A673 (cell line): ENCODE measurements at regions not wholly inside any gene's neighbourhood (a gene's known extent, or its start where the extent isn't known, plus 50 kb on each side); places are given as distances from the start of the nearest gene placed in this dataset.

Experiments used
- BruUV-seq: library from RNA; stranded (reverse); fragments of 400-500 nt; replicated peaks from 2 replicates; lab custom pipeline; 2021; lab: Mats Ljungman, UMichigan
- CTCF ChIA-PET: fragments of 300-600 bp; sonication (Branson Sonifier 250); formaldehyde crosslinking; loops from one replicate; lab custom pipeline; 2022; ENCODE audit warnings: antibody characterized with exemption; lab: Charles Lee
- POLR2A ChIA-PET: fragments of 300-600 bp; sonication (Branson Sonifier 250); formaldehyde crosslinking; loops from one replicate; lab custom pipeline; 2022; ENCODE audit warnings: antibody characterized with exemption; ENCODE audit not compliant: low non-redundant PET; lab: Charles Lee
- DNase-seq: peaks from one replicate; pipeline ENCODE4 v3.0.0-alpha.2; 2015; ENCODE audit warnings: low spot score
- H3K27ac ChIP-seq: fragments of 200-600 bp; sonication (generic); 2 replicates; pipeline ENCODE4 v1.5.1; 2016; ENCODE audit warnings: mixed run types, low read depth, mild to moderate bottlenecking, mixed read lengths, antibody characterized with exemption, low read length; ENCODE audit not compliant: poor library complexity, severe bottlenecking
- H3K27me3 ChIP-seq: fragments of 200-600 bp; sonication (generic); replicated peaks from 2 replicates; pipeline ENCODE4 v1.6.1; 2017; ENCODE audit warnings: mixed run types, low read depth, mild to moderate bottlenecking, mixed read lengths, antibody characterized with exemption, low read length; ENCODE audit not compliant: insufficient read depth, poor library complexity
- H3K36me3 ChIP-seq: fragments of 200-600 bp; sonication (generic); 2 replicates; pipeline ENCODE4 v1.6.1; 2016; ENCODE audit warnings: mixed run types, mild to moderate bottlenecking, mixed read lengths, antibody characterized with exemption, low read length; ENCODE audit not compliant: insufficient read depth, poor library complexity, severe bottlenecking
- H3K4me1 ChIP-seq: fragments of 200-600 bp; sonication (generic); 2 replicates; pipeline ENCODE4 v1.6.1; 2017; ENCODE audit warnings: mixed run types, mild to moderate bottlenecking, mixed read lengths, antibody characterized with exemption, low read length; ENCODE audit not compliant: insufficient read depth, poor library complexity, severe bottlenecking
- H3K4me3 ChIP-seq: fragments of 200-600 bp; sonication (generic); 2 replicates; pipeline ENCODE4 v1.5.1; 2016; ENCODE audit warnings: low read depth, mixed run types, mild to moderate bottlenecking, mixed read lengths, low read length; ENCODE audit not compliant: poor library complexity, severe bottlenecking
- H3K9me3 ChIP-seq: fragments of 200-600 bp; sonication (generic); 2 replicates; pipeline ENCODE4 v1.6.1; 2016; ENCODE audit warnings: mixed run types, low read depth, mild to moderate bottlenecking, mixed read lengths, antibody characterized with exemption, low read length; ENCODE audit not compliant: poor library complexity, severe bottlenecking
- EZH2 ChIP-seq: fragments of 200-600 bp; sonication (generic); IDR thresholded peaks from 2 replicates; pipeline ENCODE4 v1.6.1; 2017; ENCODE audit warnings: borderline replicate concordance, low read depth, mild to moderate bottlenecking, mixed read lengths, antibody characterized with exemption, low read length; ENCODE audit not compliant: poor library complexity, severe bottlenecking
- intact Hi-C: fragments of 100-400 bp; cut with micrococcal nuclease; formaldehyde crosslinking; loops from one replicate; pipeline ENCODE4 v1.10.0; 2022; ENCODE audit not compliant: unreplicated experiment
- TF ChIP-seq, protein P1 (sequence below): fragments of 300-800, 200-600 bp; sonication (generic); conservative IDR thresholded peaks from 2 replicates; pipeline ENCODE4 v1.5.1; 2017; ENCODE audit warnings: low read depth, mild to moderate bottlenecking, antibody characterized with exemption, low read length, moderate library complexity, mixed read lengths

DNA sequence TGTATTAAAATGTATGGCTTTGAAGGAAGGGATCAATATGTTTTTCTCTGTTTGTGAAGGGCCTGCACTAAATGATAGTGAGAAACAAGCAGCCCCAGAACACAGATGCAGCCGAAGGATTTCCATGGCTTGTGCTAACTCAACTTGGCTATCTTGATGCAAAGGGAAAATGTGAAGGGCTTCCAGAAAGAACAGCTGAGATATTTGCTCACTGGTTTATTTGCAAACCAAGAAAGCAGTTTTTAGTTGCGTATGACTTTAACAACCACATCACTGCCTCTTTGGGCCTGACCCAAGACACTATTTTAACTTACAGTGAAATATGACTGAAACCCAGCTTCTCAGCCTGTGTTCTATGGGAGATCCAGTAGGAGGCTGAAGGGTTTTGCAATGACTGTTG is 369.9 kb downstream of the SETD4 start:
- H3K4me1 ChIP-seq = no peaks in the 10 kb centered on the region
- no peak for DNase-seq
- H3K4me3 ChIP-seq = no peak overlapping the region
- BruUV-seq = no TSS peak
- H3K36me3 ChIP-seq = no peaks in the 10 kb centered on the region
- POLR2A ChIA-PET = no interaction called here
- H3K27ac ChIP-seq = no peak overlapping the region
- intact Hi-C loops = no loop called here
- no peaks in the 10 kb centered on the region for H3K9me3 ChIP-seq
- TF ChIP-seq, protein P1, sequence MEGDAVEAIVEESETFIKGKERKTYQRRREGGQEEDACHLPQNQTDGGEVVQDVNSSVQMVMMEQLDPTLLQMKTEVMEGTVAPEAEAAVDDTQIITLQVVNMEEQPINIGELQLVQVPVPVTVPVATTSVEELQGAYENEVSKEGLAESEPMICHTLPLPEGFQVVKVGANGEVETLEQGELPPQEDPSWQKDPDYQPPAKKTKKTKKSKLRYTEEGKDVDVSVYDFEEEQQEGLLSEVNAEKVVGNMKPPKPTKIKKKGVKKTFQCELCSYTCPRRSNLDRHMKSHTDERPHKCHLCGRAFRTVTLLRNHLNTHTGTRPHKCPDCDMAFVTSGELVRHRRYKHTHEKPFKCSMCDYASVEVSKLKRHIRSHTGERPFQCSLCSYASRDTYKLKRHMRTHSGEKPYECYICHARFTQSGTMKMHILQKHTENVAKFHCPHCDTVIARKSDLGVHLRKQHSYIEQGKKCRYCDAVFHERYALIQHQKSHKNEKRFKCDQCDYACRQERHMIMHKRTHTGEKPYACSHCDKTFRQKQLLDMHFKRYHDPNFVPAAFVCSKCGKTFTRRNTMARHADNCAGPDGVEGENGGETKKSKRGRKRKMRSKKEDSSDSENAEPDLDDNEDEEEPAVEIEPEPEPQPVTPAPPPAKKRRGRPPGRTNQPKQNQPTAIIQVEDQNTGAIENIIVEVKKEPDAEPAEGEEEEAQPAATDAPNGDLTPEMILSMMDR = no peak
- TF ChIP-seq EZH2 = no peak
- peaks cover 51% of the 10 kb centered on the region for H3K27me3 ChIP-seq
- CTCF ChIA-PET = no interaction called here

DNA sequence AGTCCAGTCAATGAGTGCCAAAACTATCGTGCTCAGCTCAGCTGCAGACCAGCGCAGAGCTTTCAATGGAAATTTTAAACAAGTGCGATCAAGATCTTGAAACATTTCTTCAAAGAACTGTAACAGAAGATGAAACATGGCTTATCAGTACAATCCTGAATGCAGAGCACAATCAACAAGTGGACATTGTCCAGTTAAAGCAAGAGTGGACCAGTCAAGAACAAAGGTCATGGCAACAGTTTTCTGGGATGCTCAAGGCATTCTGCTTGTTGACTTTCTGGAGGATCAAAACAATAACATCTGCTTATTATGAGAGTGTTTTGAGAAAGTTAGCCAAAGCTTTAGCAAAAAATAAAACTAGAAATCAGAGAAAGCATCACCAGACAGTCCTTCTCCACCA is 374.2 kb downstream of the SETD4 start:
- Histone ChIP-seq H3K9me3 (no peaks in the 10 kb centered on the region), H3K27me3 (peaks cover 41% of the 10 kb centered on the region), H3K36me3 (no peaks in the 10 kb centered on the region), H3K4me1 (no peaks in the 10 kb centered on the region), H3K27ac (no peak overlapping the region), H3K4me3 (no peak overlapping the region)
- POLR2A ChIA-PET = no interaction called here
- no peak for TF ChIP-seq EZH2
- TF ChIP-seq, protein P1 = no peak
- no TSS peak for BruUV-seq
- no peak for DNase-seq
- intact Hi-C loops = no loop called here
- CTCF ChIA-PET = no interaction called here

DNA sequence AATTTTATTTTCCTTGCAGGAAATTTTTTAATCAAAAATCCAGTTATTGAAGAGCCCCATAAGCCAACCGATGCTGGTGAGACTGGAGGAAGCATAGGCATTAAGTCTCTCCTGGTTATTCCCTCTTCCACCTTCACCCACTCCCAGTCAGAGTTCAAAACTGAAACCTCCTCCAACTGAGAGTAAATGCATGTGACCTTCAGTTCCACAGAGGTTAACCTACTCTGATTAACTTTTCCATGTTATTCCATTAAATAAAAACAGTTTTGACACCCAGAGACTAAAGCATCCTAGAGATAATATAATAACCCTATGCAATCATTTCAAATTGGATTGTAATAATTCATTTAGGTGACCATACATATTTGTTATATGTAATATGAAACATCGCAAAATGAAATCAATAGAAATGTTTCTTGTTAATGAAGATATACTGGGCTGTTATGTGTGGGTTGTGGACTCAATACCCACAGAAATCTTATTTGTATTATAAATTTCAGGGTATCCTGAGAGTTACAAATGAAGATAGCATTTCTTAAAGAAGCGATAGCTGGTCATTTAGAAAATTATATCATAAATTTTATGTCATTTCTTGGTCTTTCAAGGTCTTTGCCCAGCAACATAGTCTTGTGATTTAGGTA is 376.5 kb downstream of the SETD4 start:
- POLR2A ChIA-PET = no interaction called here
- peaks cover 45% of the 10 kb centered on the region for H3K27me3 ChIP-seq
- no peaks in the 10 kb centered on the region for H3K4me1 ChIP-seq
- no peak overlapping the region for H3K27ac ChIP-seq
- H3K4me3 ChIP-seq = no peak overlapping the region
- no peak for DNase-seq
- no peak for TF ChIP-seq EZH2
- TF ChIP-seq, protein P1 = no peak
- BruUV-seq = no TSS peak
- H3K36me3 ChIP-seq = no peaks in the 10 kb centered on the region
- intact Hi-C loops = no loop called here
- H3K9me3 ChIP-seq = no peaks in the 10 kb centered on the region
- CTCF ChIA-PET = no interaction called here
